ENCODE measurements at regions not wholly inside any gene's neighbourhood (a gene's known extent, or its start where the extent isn't known, plus 50 kb on each side); places are given as distances from the start of the nearest gene placed in this dataset.

DNA sequence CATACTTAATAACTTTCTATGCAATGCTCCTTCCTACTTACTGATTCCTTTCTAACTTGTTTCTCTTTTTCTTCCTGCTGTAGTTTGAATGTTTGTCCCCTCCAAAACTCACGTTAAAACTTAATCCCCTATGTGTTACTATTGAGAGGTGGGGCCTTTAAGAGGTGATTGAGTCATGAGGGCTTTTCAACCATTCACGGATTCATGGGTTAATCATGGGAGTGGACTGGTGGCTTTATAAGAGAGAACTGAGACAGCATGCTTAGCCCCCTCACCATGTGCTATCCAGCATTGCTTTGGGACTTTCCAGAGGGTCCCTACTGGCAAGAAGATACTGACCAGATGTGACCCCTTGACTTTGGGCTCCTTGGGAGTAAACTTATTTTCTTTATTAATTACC is 66.0 kb upstream of the TRIM9 start:
- Histone ChIP-seq H3K9me3 (replicated peaks; ENCODE audit: insufficient read depth, low read length) (no peaks in the 10 kb centered on the region), H3K9me2 (replicated peaks; ENCODE audit: insufficient read depth, low read length) (no peaks in the 10 kb centered on the region), H3F3A (ENCODE audit: insufficient read depth, low read length) (no peaks in the 10 kb centered on the region), H3K36me3 (replicated peaks; ENCODE audit: insufficient read depth, low read length) (no peaks in the 10 kb centered on the region), H4K20me1 (ENCODE audit: insufficient read depth, low read length) (no peaks in the 10 kb centered on the region), H3K4me3 (ENCODE audit: low read length) (no peak overlapping the region), H3K9ac (ENCODE audit: low read length) (no peak overlapping the region), H3K27me3 (replicated peaks; ENCODE audit: insufficient read depth, low read length) (no peaks in the 10 kb centered on the region), H3K4me1 (ENCODE audit: low read length) (no peaks in the 10 kb centered on the region), H3K79me2 (ENCODE audit: low read length) (no peaks in the 10 kb centered on the region), H3K4me2 (ENCODE audit: low read depth, low read length) (no peak overlapping the region), H2AFZ (ENCODE audit: low read length) (no peak overlapping the region), H3K27ac (ENCODE audit: low read length) (no peak overlapping the region)
- TF ChIP-seq EZH2 (optimal IDR thresholded peaks at IDR 0.05; ENCODE audit: low read depth, low read length) (no peak), EZH2phosphoT487 (IDR thresholded peaks at IDR 0.05; ENCODE audit: low read length) (no peak)
- TF ChIP-seq, protein P1, sequence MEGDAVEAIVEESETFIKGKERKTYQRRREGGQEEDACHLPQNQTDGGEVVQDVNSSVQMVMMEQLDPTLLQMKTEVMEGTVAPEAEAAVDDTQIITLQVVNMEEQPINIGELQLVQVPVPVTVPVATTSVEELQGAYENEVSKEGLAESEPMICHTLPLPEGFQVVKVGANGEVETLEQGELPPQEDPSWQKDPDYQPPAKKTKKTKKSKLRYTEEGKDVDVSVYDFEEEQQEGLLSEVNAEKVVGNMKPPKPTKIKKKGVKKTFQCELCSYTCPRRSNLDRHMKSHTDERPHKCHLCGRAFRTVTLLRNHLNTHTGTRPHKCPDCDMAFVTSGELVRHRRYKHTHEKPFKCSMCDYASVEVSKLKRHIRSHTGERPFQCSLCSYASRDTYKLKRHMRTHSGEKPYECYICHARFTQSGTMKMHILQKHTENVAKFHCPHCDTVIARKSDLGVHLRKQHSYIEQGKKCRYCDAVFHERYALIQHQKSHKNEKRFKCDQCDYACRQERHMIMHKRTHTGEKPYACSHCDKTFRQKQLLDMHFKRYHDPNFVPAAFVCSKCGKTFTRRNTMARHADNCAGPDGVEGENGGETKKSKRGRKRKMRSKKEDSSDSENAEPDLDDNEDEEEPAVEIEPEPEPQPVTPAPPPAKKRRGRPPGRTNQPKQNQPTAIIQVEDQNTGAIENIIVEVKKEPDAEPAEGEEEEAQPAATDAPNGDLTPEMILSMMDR (IDR thresholded peaks at IDR 0.05; ENCODE audit: low read length): no peak
- no peak for DNase-seq

DNA sequence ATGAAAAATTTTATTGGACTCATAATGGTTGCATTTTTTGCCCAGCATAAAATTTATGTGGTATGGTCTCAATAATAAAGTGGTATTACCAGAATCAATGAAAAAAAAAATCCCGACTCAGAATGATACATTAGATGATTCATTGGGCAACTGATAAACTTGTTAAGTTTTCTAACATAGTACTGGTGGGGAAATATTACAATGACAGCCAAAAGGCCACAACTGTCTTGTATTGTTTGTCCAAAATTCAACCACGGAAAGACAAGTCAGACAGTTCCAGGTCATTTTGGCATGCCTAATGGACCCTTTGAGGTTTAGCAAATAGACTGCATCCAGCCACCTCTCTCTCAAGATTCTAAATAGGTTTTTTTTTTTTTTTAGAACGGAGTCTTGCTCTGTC is 70.5 kb upstream of the TRIM9 start:
- Histone ChIP-seq H3K9me3 (replicated peaks; ENCODE audit: insufficient read depth, low read length) (no peaks in the 10 kb centered on the region), H3K9ac (ENCODE audit: low read length) (no peak overlapping the region), H3K27me3 (replicated peaks; ENCODE audit: insufficient read depth, low read length) (no peaks in the 10 kb centered on the region), H3K4me1 (ENCODE audit: low read length) (no peaks in the 10 kb centered on the region), H3K4me3 (ENCODE audit: low read length) (no peak overlapping the region), H3K27ac (ENCODE audit: low read length) (no peak overlapping the region), H2AFZ (ENCODE audit: low read length) (no peak overlapping the region), H3K4me2 (ENCODE audit: low read depth, low read length) (no peak overlapping the region), H4K20me1 (ENCODE audit: insufficient read depth, low read length) (no peaks in the 10 kb centered on the region), H3K79me2 (ENCODE audit: low read length) (no peaks in the 10 kb centered on the region), H3K9me2 (replicated peaks; ENCODE audit: insufficient read depth, low read length) (no peaks in the 10 kb centered on the region), H3F3A (ENCODE audit: insufficient read depth, low read length) (no peaks in the 10 kb centered on the region), H3K36me3 (replicated peaks; ENCODE audit: insufficient read depth, low read length) (no peaks in the 10 kb centered on the region)
- no peak for DNase-seq
- TF ChIP-seq EZH2 (optimal IDR thresholded peaks at IDR 0.05; ENCODE audit: low read depth, low read length) (no peak), EZH2phosphoT487 (IDR thresholded peaks at IDR 0.05; ENCODE audit: low read length) (no peak)
- TF ChIP-seq, protein P1 (IDR thresholded peaks at IDR 0.05; ENCODE audit: low read length): no peak

DNA sequence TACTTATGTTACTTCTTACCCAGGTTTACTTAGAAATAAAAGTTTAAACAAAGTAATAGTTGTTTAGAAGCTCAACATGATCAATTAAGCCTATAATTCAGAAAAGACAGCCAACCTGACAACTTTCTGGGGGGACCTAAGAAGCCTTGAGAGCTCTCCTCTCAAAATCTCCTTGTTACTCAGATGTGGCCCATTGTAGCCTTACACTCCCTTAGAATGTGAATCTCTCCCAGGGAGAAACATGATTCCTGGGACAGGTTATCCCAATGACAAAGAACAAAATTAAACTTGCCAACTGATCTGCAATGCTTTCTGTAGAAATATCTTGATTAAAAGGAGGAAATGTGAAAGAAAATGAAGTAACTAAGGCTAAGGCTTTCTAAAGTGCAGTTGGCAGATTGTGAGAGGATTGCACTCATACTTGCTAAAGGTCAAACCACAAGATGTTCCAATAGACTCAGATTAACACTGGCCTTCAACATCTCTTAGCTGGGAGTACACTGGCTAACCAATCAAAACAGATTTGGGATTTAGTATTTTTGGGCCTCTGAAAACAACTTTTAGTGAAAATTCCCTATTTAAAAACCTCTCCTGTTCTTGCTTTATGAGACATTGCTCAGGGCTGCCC is 72.3 kb upstream of the TMX1 start:
- TF ChIP-seq, protein P1 (IDR thresholded peaks at IDR 0.05; ENCODE audit: low read length): no peak
- TF ChIP-seq EZH2phosphoT487 (IDR thresholded peaks at IDR 0.05; ENCODE audit: low read length) (no peak), EZH2 (optimal IDR thresholded peaks at IDR 0.05; ENCODE audit: low read depth, low read length) (no peak)
- no peaks in the 10 kb centered on the region for H3K4me1 ChIP-seq (ENCODE audit: low read length)
- H2AFZ ChIP-seq (ENCODE audit: low read length): no peak overlapping the region
- H3K27me3 ChIP-seq (replicated peaks; ENCODE audit: insufficient read depth, low read length): no peaks in the 10 kb centered on the region
- H3K9me2 ChIP-seq (replicated peaks; ENCODE audit: insufficient read depth, low read length): no peaks in the 10 kb centered on the region
- no peak overlapping the region for H3K9ac ChIP-seq (ENCODE audit: low read length)
- H3K4me2 ChIP-seq (ENCODE audit: low read depth, low read length): no peak overlapping the region
- no peak overlapping the region for H3K27ac ChIP-seq (ENCODE audit: low read length)
- H3K4me3 ChIP-seq (ENCODE audit: low read length): no peak overlapping the region
- H3F3A ChIP-seq (ENCODE audit: insufficient read depth, low read length): no peaks in the 10 kb centered on the region
- H4K20me1 ChIP-seq (ENCODE audit: insufficient read depth, low read length): no peaks in the 10 kb centered on the region
- no peaks in the 10 kb centered on the region for H3K36me3 ChIP-seq (replicated peaks; ENCODE audit: insufficient read depth, low read length)
- no peak for DNase-seq
- no peaks in the 10 kb centered on the region for H3K79me2 ChIP-seq (ENCODE audit: low read length)
- H3K9me3 ChIP-seq (replicated peaks; ENCODE audit: insufficient read depth, low read length): no peaks in the 10 kb centered on the region

Data from MM.1S (cell line).